ENCODE measurements at regions not wholly inside any gene's neighbourhood (a gene's known extent, or its start where the extent isn't known, plus 50 kb on each side); places are given as distances from the start of the nearest gene placed in this dataset.
A peak's percentile ranks its signal among the peaks of the same experiment; 100 is the strongest.
"Not testable (repeated sequence)": the region's sequence is repeated elsewhere in the genome, so short reads cannot be mapped to it uniquely, and the experiment has no call there.

DNA sequence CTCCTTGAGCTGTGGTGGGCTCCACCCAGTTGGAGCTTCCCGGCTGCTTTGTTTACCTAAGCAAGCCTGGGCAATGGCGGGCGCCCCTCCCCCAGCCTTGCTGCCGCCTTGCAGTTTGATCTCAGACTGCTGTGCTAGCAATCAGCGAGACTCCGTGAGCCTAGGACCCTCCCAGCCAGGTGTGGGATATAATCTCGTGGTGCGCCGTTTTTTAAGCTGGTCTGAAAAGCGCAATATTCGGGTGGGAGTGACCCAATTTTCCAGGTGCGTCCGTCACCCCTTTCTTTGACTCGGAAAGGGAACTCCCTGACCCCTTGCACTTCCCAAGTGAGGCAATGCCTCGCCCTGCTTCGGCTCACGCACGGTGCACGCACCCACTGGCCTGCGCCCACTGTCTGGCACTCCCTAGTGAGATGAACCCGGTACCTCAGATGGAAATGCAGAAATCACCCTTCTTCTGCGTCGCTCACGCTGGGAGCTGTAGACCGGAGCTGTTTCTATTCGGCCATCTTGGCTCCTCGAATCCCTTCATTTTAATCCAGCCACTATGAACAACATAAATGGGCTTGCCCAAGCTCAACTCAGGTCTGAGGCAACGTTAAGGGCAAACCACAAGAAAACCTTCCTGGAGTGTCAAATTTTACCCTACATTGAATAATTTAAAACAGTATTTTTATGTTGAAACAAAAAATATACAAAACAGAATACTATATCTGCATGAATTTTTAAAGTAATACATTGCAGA lies 112.4 kb upstream of the CCDC150 start:
- TF ChIP-seq TAF9B (IDR thresholded peaks at IDR 0.05; ENCODE audit: partially characterized antibody) = peak; percentile 33
- TF ChIP-seq POLR2H (tag; IDR thresholded peaks at IDR 0.05; ENCODE audit: low read depth) = 0 out of 2 replicates have a peak, but pooled peaks have one; percentile 39
- TF ChIP-seq YY1 (IDR thresholded peaks at IDR 0.05; ENCODE audit: borderline replicate concordance in 1 of 3, control insufficient read depth in 1 of 3, extremely low read depth in 1 of 3, insufficient read depth in 3 of 3, insufficient read length in 1 of 3, insufficient replicate concordance in 2 of 3, low read depth in 1 of 3, low read length in 2 of 3) = peak in 1 of 3 experiments; percentile 68
- TF ChIP-seq EHMT2 (IDR thresholded peaks at IDR 0.05) = peak; percentile 41; the same call in 1 of the 2 replicates
- peak in 1 of 2 experiments; percentile 76; a peak in 2 of 4 replicates for TF ChIP-seq FOXA3 (CRISPR knock-in tag; conservative IDR thresholded peaks at IDR 0.05 in 1 of 2, IDR thresholded peaks at IDR 0.05 in 1 of 2)
- TF ChIP-seq RBFOX2 (IDR thresholded peaks at IDR 0.05; ENCODE audit: low read depth, low read length) = 0 out of 2 replicates have a peak, but pooled peaks have one; percentile 18
- TF ChIP-seq POLR2A (conservative IDR thresholded peaks at IDR 0.05) = 0 out of 2 replicates have a peak, but pooled peaks have one; percentile 35
- TF ChIP-seq TAF7 (tag; IDR thresholded peaks at IDR 0.05) = peak; percentile 58; the same call in 1 of the 2 replicates
- TF ChIP-seq FOXK2 (conservative IDR thresholded peaks at IDR 0.05 in 1 of 2, IDR thresholded peaks at IDR 0.05 in 1 of 2; ENCODE audit: low read depth in 2 of 2) = 0 out of 4 replicates have a peak, but pooled peaks of 1 of the 2 experiments have one; percentile 38
- 0 out of 2 replicates have a peak, but pooled peaks have one; percentile 25 for TF ChIP-seq LEF1 (IDR thresholded peaks at IDR 0.05)
- peak; percentile 88 for TF ChIP-seq NFRKB (IDR thresholded peaks at IDR 0.05; ENCODE audit: low read depth)
- CTCF ChIA-PET (ENCODE audit: low intra/inter-chr PET ratio); H3K4me1 ChIP-seq (replicated peaks in 1 of 2; ENCODE audit: control insufficient read depth in 2 of 2, insufficient read depth in 2 of 2, low read length in 2 of 2); H3K4me3 ChIP-seq; H3K36me3 ChIP-seq (ENCODE audit: control insufficient read depth, insufficient read depth, low read length); H3K9ac ChIP-seq (ENCODE audit: insufficient read depth in 1 of 2, low read depth in 2 of 2, low read length in 2 of 2); H3K9me1 ChIP-seq (ENCODE audit: control insufficient read depth, insufficient read depth, low read length); POLR2A ChIA-PET; in situ Hi-C loops (cut with MboI); FAIRE-seq; H4K20me1 ChIP-seq (replicated peaks; ENCODE audit: control insufficient read depth, insufficient read depth, low read length); H3K9me3 ChIP-seq (replicated peaks; ENCODE audit: control insufficient read depth, insufficient read depth, low read depth, low read length); H3K27me3 ChIP-seq (ENCODE audit: control insufficient read depth in 2 of 2, insufficient read depth in 2 of 2, low read length in 2 of 2); intact Hi-C loops (cut with micrococcal nuclease); H3K79me2 ChIP-seq (ENCODE audit: control insufficient read depth, insufficient read depth, low read length): not testable (repeated sequence)
- WGBS (ENCODE audit: insufficient coverage, low coverage, missing lambda C conversion rate) = 0% methylated on average over 1 of the region's 28 CpGs
- H3K4me2 ChIP-seq (ENCODE audit: insufficient read depth, low read length) = peak overlapping the region; percentile 62
- H2AFZ ChIP-seq (ENCODE audit: low read depth, low read length) = peak overlapping the region; percentile 87
- BruUV-seq (replicated peaks) = TSS peak; percentile 49
- H3K27ac ChIP-seq (ENCODE audit: extremely low read depth, low read depth, low read length) = peak overlapping the region; percentile 55; the same call in 2 of the 3 replicates
- ATAC-seq (peak; percentile 72), DNase-seq (ENCODE audit: extremely low read depth in 1 of 4, low spot score in 3 of 4) (peak in 2 of 4 experiments; percentile 11)
